A673 (cell line): ENCODE measurements at regions not wholly inside any gene's neighbourhood (a gene's known extent, or its start where the extent isn't known, plus 50 kb on each side); places are given as distances from the start of the nearest gene placed in this dataset.

Source experiments
- BruUV-seq: library from RNA; stranded (reverse); fragments of 400-500 nt; replicated peaks from 2 replicates; lab custom pipeline; 2021; lab: Mats Ljungman, UMichigan
- CTCF ChIA-PET: fragments of 300-600 bp; sonication (Branson Sonifier 250); formaldehyde crosslinking; loops from one replicate; lab custom pipeline; 2022; ENCODE audit warnings: antibody characterized with exemption; lab: Charles Lee
- POLR2A ChIA-PET: fragments of 300-600 bp; sonication (Branson Sonifier 250); formaldehyde crosslinking; loops from one replicate; lab custom pipeline; 2022; ENCODE audit warnings: antibody characterized with exemption; ENCODE audit not compliant: low non-redundant PET; lab: Charles Lee
- DNase-seq: peaks from one replicate; pipeline ENCODE4 v3.0.0-alpha.2; 2015; ENCODE audit warnings: low spot score
- H3K27ac ChIP-seq: fragments of 200-600 bp; sonication (generic); 2 replicates; pipeline ENCODE4 v1.5.1; 2016; ENCODE audit warnings: mixed run types, low read depth, mild to moderate bottlenecking, mixed read lengths, antibody characterized with exemption, low read length; ENCODE audit not compliant: poor library complexity, severe bottlenecking
- H3K27me3 ChIP-seq: fragments of 200-600 bp; sonication (generic); replicated peaks from 2 replicates; pipeline ENCODE4 v1.6.1; 2017; ENCODE audit warnings: mixed run types, low read depth, mild to moderate bottlenecking, mixed read lengths, antibody characterized with exemption, low read length; ENCODE audit not compliant: insufficient read depth, poor library complexity
- H3K36me3 ChIP-seq: fragments of 200-600 bp; sonication (generic); 2 replicates; pipeline ENCODE4 v1.6.1; 2016; ENCODE audit warnings: mixed run types, mild to moderate bottlenecking, mixed read lengths, antibody characterized with exemption, low read length; ENCODE audit not compliant: insufficient read depth, poor library complexity, severe bottlenecking
- H3K4me1 ChIP-seq: fragments of 200-600 bp; sonication (generic); 2 replicates; pipeline ENCODE4 v1.6.1; 2017; ENCODE audit warnings: mixed run types, mild to moderate bottlenecking, mixed read lengths, antibody characterized with exemption, low read length; ENCODE audit not compliant: insufficient read depth, poor library complexity, severe bottlenecking
- H3K4me3 ChIP-seq: fragments of 200-600 bp; sonication (generic); 2 replicates; pipeline ENCODE4 v1.5.1; 2016; ENCODE audit warnings: low read depth, mixed run types, mild to moderate bottlenecking, mixed read lengths, low read length; ENCODE audit not compliant: poor library complexity, severe bottlenecking
- H3K9me3 ChIP-seq: fragments of 200-600 bp; sonication (generic); 2 replicates; pipeline ENCODE4 v1.6.1; 2016; ENCODE audit warnings: mixed run types, low read depth, mild to moderate bottlenecking, mixed read lengths, antibody characterized with exemption, low read length; ENCODE audit not compliant: poor library complexity, severe bottlenecking
- CTCF ChIP-seq: fragments of 300-800, 200-600 bp; sonication (generic); conservative IDR thresholded peaks from 2 replicates; pipeline ENCODE4 v1.5.1; 2017; ENCODE audit warnings: low read depth, mild to moderate bottlenecking, antibody characterized with exemption, low read length, moderate library complexity, mixed read lengths
- EZH2 ChIP-seq: fragments of 200-600 bp; sonication (generic); IDR thresholded peaks from 2 replicates; pipeline ENCODE4 v1.6.1; 2017; ENCODE audit warnings: borderline replicate concordance, low read depth, mild to moderate bottlenecking, mixed read lengths, antibody characterized with exemption, low read length; ENCODE audit not compliant: poor library complexity, severe bottlenecking
- intact Hi-C: fragments of 100-400 bp; cut with micrococcal nuclease; formaldehyde crosslinking; loops from one replicate; pipeline ENCODE4 v1.10.0; 2022; ENCODE audit not compliant: unreplicated experiment

GRCh38 chr1:173408886-173409285, 68.2 kb upstream of the PRDX6 start:
- DNase-seq, result no peak
- Histone ChIP-seq H3K4me1 (no peaks in the 10 kb centered on the region), H3K9me3 (no peaks in the 10 kb centered on the region), H3K4me3 (no peak overlapping the region), H3K27ac (no peak overlapping the region), H3K27me3 (no peaks in the 10 kb centered on the region), H3K36me3 (no peaks in the 10 kb centered on the region)
- intact Hi-C loops, result loop anchor here (10.0 kb wide), 1 partner anchor 154 kb away; no protein-coding TSS in a partner anchor
- CTCF ChIA-PET, result no interaction called here
- POLR2A ChIA-PET, result no interaction called here
- no peak for TF ChIP-seq EZH2
- no peak for TF ChIP-seq CTCF
- no TSS peak for BruUV-seq

- no peak overlapping the region for H3K27ac ChIP-seq
- TF ChIP-seq CTCF (no peak), EZH2 (no peak)
- H3K4me3 ChIP-seq, result no peak overlapping the region
- POLR2A ChIA-PET, result no interaction called here
- CTCF ChIA-PET, result no interaction called here
- no peaks in the 10 kb centered on the region for H3K27me3 ChIP-seq
- no TSS peak for BruUV-seq
- H3K36me3 ChIP-seq, result no peaks in the 10 kb centered on the region
- H3K9me3 ChIP-seq, result no peaks in the 10 kb centered on the region
- no peak for DNase-seq
- intact Hi-C loops, result loop anchor here (10.0 kb wide), 2 partner anchors 155 to 585 kb away; no protein-coding TSS in a partner anchor
- no peaks in the 10 kb centered on the region for H3K4me1 ChIP-seq
Measured at GRCh38 chr1:173409613-173410012, 67.5 kb upstream of the PRDX6 start.

- no peak for DNase-seq
- no peaks in the 10 kb centered on the region for H3K9me3 ChIP-seq
- H3K36me3 ChIP-seq, result no peaks in the 10 kb centered on the region
- no TSS peak for BruUV-seq
- H3K4me1 ChIP-seq, result no peaks in the 10 kb centered on the region
- CTCF ChIA-PET, result no interaction called here
- H3K27ac ChIP-seq, result no peak overlapping the region
- H3K27me3 ChIP-seq, result no peaks in the 10 kb centered on the region
- intact Hi-C loops, result loop anchor here (10.0 kb wide), 1 partner anchor 585 kb away; no protein-coding TSS in a partner anchor
- TF ChIP-seq CTCF, result no peak
- TF ChIP-seq EZH2, result no peak
- no peak overlapping the region for H3K4me3 ChIP-seq
- POLR2A ChIA-PET, result interaction anchor here (0.5 kb wide), 1 partner anchor 665 kb away, joined by 3 read pairs; no protein-coding TSS in a partner anchor
Measured at GRCh38 chr1:173410133-173410793, 66.9 kb upstream of the PRDX6 start.
